Activated CD4-positive, alpha-beta T cell treated with anti-CD3 and anti-CD28 coated beads, Interleukin-2, amount 10 ng/mL, durations not matched to agents 7 days and 5 days (primary cell): ENCODE measurements at regions not wholly inside any gene's neighbourhood (a gene's known extent, or its start where the extent isn't known, plus 50 kb on each side); places are given as distances from the start of the nearest gene placed in this dataset.

ENCODE experiments used
- CTCF ChIA-PET: fragments of 350-600 bp; sonication (Branson Sonifier 250); formaldehyde crosslinking; loops from one replicate; lab custom pipeline; 2021; ENCODE audit warnings: antibody characterized with exemption; lab: Charles Lee
- POLR2A ChIA-PET: fragments of 350-600 bp; sonication (Branson Sonifier 250); formaldehyde crosslinking; loops from one replicate; lab custom pipeline; 2021; ENCODE audit warnings: antibody characterized with exemption; lab: Charles Lee
- DNase-seq: peaks from one replicate; pipeline ENCODE4 v3.0.0-alpha.2; 2020
- H3K27ac Mint-ChIP-seq: one replicate; pipeline ENCODE4 v1.8.0; 2021; ENCODE audit warnings: mild to moderate bottlenecking, moderate library complexity, mixed read lengths
- H3K27me3 Mint-ChIP-seq: one replicate; pipeline ENCODE4 v1.8.0; 2021; ENCODE audit warnings: mixed read lengths
- H3K36me3 Mint-ChIP-seq: one replicate; pipeline ENCODE4 v1.8.0; 2021; ENCODE audit warnings: low read depth, mixed read lengths
- H3K4me1 Mint-ChIP-seq: one replicate; pipeline ENCODE4 v1.8.0; 2021; ENCODE audit warnings: mixed read lengths
- H3K4me3 Mint-ChIP-seq: one replicate; pipeline ENCODE4 v1.8.0; 2021; ENCODE audit warnings: mild to moderate bottlenecking, moderate library complexity, mixed read lengths
- H3K9me3 Mint-ChIP-seq: one replicate; pipeline ENCODE4 v1.8.0; 2021; ENCODE audit warnings: mixed read lengths

GRCh38 chr2:120461092-120461491 is 115.2 kb downstream of the INHBB start:
- no peak overlapping the region for H3K27ac Mint-ChIP-seq
- H3K27me3 Mint-ChIP-seq = peaks cover 12% of the 10 kb centered on the region
- no peak overlapping the region for H3K4me3 Mint-ChIP-seq
- no peaks in the 10 kb centered on the region for H3K4me1 Mint-ChIP-seq
- no peaks in the 10 kb centered on the region for H3K36me3 Mint-ChIP-seq
- POLR2A ChIA-PET = no interaction called here
- CTCF ChIA-PET = no interaction called here
- peaks cover 13% of the 10 kb centered on the region for H3K9me3 Mint-ChIP-seq
- no peak for DNase-seq

DNA sequence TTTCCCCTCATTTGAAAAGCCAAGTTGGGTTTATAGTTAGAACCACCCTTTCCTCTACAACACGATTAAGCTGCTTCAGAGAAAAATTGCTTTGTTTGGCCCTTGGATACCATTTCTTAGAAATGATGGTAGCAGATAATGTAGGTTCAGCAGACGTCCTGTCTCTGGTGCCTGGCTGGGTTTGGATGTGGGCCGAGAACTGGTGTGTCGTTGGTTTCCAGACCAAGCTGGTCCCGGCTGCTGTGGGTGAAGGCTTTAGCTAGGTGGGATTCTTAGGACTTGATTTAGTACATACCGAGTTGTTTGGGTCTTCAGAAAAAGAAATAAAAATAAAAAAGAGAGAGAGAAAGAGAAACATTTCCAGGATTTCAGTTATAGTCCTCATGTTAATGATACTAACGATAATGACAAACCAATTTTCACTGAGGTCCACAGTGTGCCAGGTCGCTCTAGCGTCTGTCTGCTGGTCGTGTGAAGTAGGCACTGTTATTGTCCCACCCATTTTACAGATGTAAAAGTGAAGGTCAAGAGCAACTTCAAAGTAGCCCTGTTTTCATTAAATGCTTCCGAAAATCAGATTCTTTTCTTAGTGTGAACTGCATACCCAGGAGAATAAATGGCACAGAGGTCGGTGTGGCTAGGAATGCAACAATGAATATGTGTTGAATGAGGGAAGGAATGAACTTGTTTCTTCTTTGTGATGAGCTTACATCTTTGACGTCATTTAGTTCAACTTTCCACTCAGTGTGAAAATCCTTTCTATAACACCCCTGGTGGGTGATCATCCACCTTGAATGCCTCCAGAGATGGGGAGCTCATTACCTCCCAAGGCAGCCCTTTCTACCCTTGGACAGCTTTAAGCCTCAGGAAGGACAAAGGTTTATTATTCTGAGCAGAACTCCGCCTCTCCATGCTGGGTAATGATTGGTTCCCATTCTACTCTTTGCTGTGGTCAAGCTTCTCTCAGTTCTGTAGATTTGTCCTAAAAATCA is 115.9 kb downstream of the INHBB start:
- Mint-ChIP-seq H3K27me3 (peaks cover 12% of the 10 kb centered on the region), H3K4me3 (no peak overlapping the region), H3K27ac (no peak overlapping the region), H3K36me3 (no peaks in the 10 kb centered on the region), H3K9me3 (peaks cover 13% of the 10 kb centered on the region), H3K4me1 (no peaks in the 10 kb centered on the region)
- no peak for DNase-seq
- ChIA-PET POLR2A (no interaction called here), CTCF (interaction anchor here (1.3 kb wide), 1 partner anchor 11 kb away, joined by 3 read pairs; no protein-coding TSS in a partner anchor)

GRCh38 chr2:120463527-120463926 is 117.6 kb downstream of the INHBB start:
- POLR2A ChIA-PET = no interaction called here
- H3K4me1 Mint-ChIP-seq = no peaks in the 10 kb centered on the region
- no peaks in the 10 kb centered on the region for H3K36me3 Mint-ChIP-seq
- CTCF ChIA-PET = no interaction called here
- H3K4me3 Mint-ChIP-seq = no peak overlapping the region
- DNase-seq = no peak
- H3K27me3 Mint-ChIP-seq = peaks cover under 1% of the 10 kb centered on the region
- H3K9me3 Mint-ChIP-seq = peaks cover 7% of the 10 kb centered on the region
- no peak overlapping the region for H3K27ac Mint-ChIP-seq

- no peaks in the 10 kb centered on the region for H3K27me3 Mint-ChIP-seq
- no peak for DNase-seq
- POLR2A ChIA-PET = no interaction called here
- no peaks in the 10 kb centered on the region for H3K36me3 Mint-ChIP-seq
- H3K9me3 Mint-ChIP-seq = peaks cover 3% of the 10 kb centered on the region
- CTCF ChIA-PET = no interaction called here
- H3K4me3 Mint-ChIP-seq = no peak overlapping the region
- H3K27ac Mint-ChIP-seq = no peak overlapping the region
- no peaks in the 10 kb centered on the region for H3K4me1 Mint-ChIP-seq
Observed at GRCh38 chr2:120463996-120464395, 118.1 kb downstream of the INHBB start.

GRCh38 chr2:120464448-120464931 is 118.6 kb downstream of the INHBB start:
- Mint-ChIP-seq H3K4me3 (no peak overlapping the region), H3K4me1 (no peaks in the 10 kb centered on the region), H3K9me3 (no peaks in the 10 kb centered on the region), H3K27ac (no peak overlapping the region), H3K27me3 (no peaks in the 10 kb centered on the region), H3K36me3 (no peaks in the 10 kb centered on the region)
- CTCF ChIA-PET = no interaction called here
- POLR2A ChIA-PET = no interaction called here
- DNase-seq = no peak

GRCh38 chr2:120465012-120465700 is 119.2 kb downstream of the INHBB start:
- no peak for DNase-seq
- ChIA-PET POLR2A (no interaction called here), CTCF (interaction anchor here (1.5 kb wide), 1 partner anchor 41 kb away, joined by 3 read pairs; no protein-coding TSS in a partner anchor)
- no peak overlapping the region for H3K27ac Mint-ChIP-seq
- H3K4me1 Mint-ChIP-seq = no peaks in the 10 kb centered on the region
- H3K27me3 Mint-ChIP-seq = no peaks in the 10 kb centered on the region
- H3K4me3 Mint-ChIP-seq = no peak overlapping the region
- H3K36me3 Mint-ChIP-seq = no peaks in the 10 kb centered on the region
- H3K9me3 Mint-ChIP-seq = no peaks in the 10 kb centered on the region

GRCh38 chr2:120465701-120465988 is 119.7 kb downstream of the INHBB start:
- ChIA-PET POLR2A (no interaction called here), CTCF (interaction anchor here (1.5 kb wide), 1 partner anchor 41 kb away, joined by 3 read pairs; no protein-coding TSS in a partner anchor)
- DNase-seq = no peak
- Mint-ChIP-seq H3K4me1 (no peaks in the 10 kb centered on the region), H3K4me3 (no peak overlapping the region), H3K27me3 (no peaks in the 10 kb centered on the region), H3K27ac (no peak overlapping the region), H3K36me3 (no peaks in the 10 kb centered on the region), H3K9me3 (no peaks in the 10 kb centered on the region)

GRCh38 chr2:120465989-120466703 is 120.2 kb downstream of the INHBB start:
- Mint-ChIP-seq H3K4me3 (no peak overlapping the region), H3K27ac (no peak overlapping the region), H3K27me3 (no peaks in the 10 kb centered on the region), H3K36me3 (no peaks in the 10 kb centered on the region), H3K9me3 (no peaks in the 10 kb centered on the region), H3K4me1 (no peaks in the 10 kb centered on the region)
- ChIA-PET POLR2A (no interaction called here), CTCF (interaction anchor here (1.5 kb wide), 1 partner anchor 42 kb away, joined by 3 read pairs; no protein-coding TSS in a partner anchor)
- DNase-seq = no peak

DNA sequence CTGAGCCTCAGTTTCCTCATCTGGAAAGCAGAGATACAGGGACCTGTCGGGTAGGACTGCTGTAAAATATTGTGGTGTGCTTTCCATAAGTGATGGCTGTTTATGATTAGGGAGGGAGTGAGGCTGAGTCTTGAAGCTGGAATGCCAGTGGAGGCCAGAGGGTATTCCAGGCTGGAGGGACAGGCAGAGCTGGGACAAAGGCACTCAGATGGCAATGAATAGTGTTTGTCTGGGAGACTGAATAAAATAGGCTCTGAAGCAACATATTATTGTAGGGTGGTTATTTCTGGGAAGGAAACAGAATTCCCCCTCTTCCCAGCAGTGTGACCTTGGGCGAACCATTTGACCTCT is 120.7 kb downstream of the INHBB start:
- no peak overlapping the region for H3K27ac Mint-ChIP-seq
- no peaks in the 10 kb centered on the region for H3K36me3 Mint-ChIP-seq
- ChIA-PET CTCF (no interaction called here), POLR2A (no interaction called here)
- no peak for DNase-seq
- no peak overlapping the region for H3K4me3 Mint-ChIP-seq
- no peaks in the 10 kb centered on the region for H3K4me1 Mint-ChIP-seq
- H3K27me3 Mint-ChIP-seq = no peaks in the 10 kb centered on the region
- no peaks in the 10 kb centered on the region for H3K9me3 Mint-ChIP-seq

GRCh38 chr2:120468136-120468535 is 122.2 kb downstream of the INHBB start:
- no peak for DNase-seq
- no peaks in the 10 kb centered on the region for H3K9me3 Mint-ChIP-seq
- H3K4me1 Mint-ChIP-seq = no peaks in the 10 kb centered on the region
- no peaks in the 10 kb centered on the region for H3K27me3 Mint-ChIP-seq
- H3K27ac Mint-ChIP-seq = no peak overlapping the region
- CTCF ChIA-PET = no interaction called here
- no peak overlapping the region for H3K4me3 Mint-ChIP-seq
- POLR2A ChIA-PET = no interaction called here
- H3K36me3 Mint-ChIP-seq = no peaks in the 10 kb centered on the region

DNA sequence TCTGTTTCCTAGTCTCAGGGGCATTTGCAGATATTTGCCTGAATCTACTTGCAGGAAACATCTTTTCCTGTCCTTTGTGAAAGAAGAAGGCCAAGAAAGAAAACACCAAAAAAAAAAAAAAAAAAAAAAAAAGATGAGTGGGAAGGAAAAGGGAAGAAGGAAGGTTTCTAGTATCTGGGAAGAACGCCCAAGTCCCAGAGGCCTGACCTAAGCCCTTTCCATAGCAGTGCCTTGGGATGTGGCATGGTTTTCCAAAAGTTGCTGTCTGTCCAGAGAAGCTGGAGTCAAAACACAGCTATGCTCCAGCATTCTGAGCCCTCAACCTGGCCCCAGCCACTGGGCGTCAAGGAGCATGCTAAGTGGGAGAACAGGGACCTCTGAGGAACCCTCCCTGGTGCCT is 123.5 kb downstream of the INHBB start:
- no peak overlapping the region for H3K27ac Mint-ChIP-seq
- POLR2A ChIA-PET = no interaction called here

GRCh38 chr2:120470041-120470965 is 124.4 kb downstream of the INHBB start:
- H3K4me1 Mint-ChIP-seq = no peaks in the 10 kb centered on the region
- no peaks in the 10 kb centered on the region for H3K36me3 Mint-ChIP-seq
- DNase-seq = no peak
- H3K9me3 Mint-ChIP-seq = no peaks in the 10 kb centered on the region
- CTCF ChIA-PET = no interaction called here
- POLR2A ChIA-PET = no interaction called here
- H3K27ac Mint-ChIP-seq = no peak overlapping the region
- H3K27me3 Mint-ChIP-seq = no peaks in the 10 kb centered on the region
- H3K4me3 Mint-ChIP-seq = no peak overlapping the region

More for the DNA sequence above, 123.5 kb downstream of the INHBB start:
- Mint-ChIP-seq H3K36me3 (no peaks in the 10 kb centered on the region), H3K4me1 (no peaks in the 10 kb centered on the region), H3K4me3 (no peak overlapping the region), H3K9me3 (no peaks in the 10 kb centered on the region), H3K27me3 (no peaks in the 10 kb centered on the region)
- DNase-seq = no peak
- CTCF ChIA-PET = no interaction called here
